Astrocyte (in vitro differentiated cells and primary cell): ENCODE measurements at regions not wholly inside any gene's neighbourhood (a gene's known extent, or its start where the extent isn't known, plus 50 kb on each side); places are given as distances from the start of the nearest gene placed in this dataset.

Experiments used
- EZH2 ChIP-seq: IDR thresholded peaks from 2 replicates; pipeline ENCODE4 v1.6.1; 2012; ENCODE audit warnings: mild to moderate bottlenecking, low read length, inconsistent platforms; ENCODE audit not compliant: insufficient read depth
- TF ChIP-seq, protein P1 (sequence below): IDR thresholded peaks from 2 replicates; pipeline ENCODE4 v1.5.1; 2011; ENCODE audit warnings: low read depth, mild to moderate bottlenecking, inconsistent platforms, low read length, moderate library complexity; ENCODE audit not compliant: insufficient read depth

DNA sequence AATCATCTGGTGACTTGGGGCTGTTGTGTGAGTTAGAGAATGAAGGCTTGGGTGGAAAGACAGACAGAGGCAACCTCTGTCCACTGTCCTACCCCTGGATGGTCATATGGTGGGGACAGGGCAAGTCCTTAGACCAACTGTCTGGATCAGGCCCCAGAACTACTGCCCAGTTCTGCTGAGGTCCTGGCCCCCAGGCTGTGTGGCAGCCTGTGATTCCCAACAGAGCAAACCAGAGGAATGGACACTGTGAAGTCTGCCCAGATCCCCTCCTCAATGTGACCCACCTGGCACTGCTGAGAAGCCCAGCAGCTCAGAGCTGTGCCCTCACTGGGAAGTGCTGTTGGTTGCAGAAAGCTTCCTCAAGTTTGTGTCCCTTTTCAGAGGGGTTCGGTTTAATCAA, 69.0 kb downstream of the GGTLC2 start:
- TF ChIP-seq, protein P1, sequence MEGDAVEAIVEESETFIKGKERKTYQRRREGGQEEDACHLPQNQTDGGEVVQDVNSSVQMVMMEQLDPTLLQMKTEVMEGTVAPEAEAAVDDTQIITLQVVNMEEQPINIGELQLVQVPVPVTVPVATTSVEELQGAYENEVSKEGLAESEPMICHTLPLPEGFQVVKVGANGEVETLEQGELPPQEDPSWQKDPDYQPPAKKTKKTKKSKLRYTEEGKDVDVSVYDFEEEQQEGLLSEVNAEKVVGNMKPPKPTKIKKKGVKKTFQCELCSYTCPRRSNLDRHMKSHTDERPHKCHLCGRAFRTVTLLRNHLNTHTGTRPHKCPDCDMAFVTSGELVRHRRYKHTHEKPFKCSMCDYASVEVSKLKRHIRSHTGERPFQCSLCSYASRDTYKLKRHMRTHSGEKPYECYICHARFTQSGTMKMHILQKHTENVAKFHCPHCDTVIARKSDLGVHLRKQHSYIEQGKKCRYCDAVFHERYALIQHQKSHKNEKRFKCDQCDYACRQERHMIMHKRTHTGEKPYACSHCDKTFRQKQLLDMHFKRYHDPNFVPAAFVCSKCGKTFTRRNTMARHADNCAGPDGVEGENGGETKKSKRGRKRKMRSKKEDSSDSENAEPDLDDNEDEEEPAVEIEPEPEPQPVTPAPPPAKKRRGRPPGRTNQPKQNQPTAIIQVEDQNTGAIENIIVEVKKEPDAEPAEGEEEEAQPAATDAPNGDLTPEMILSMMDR = no peak
- no peak for TF ChIP-seq EZH2
